ENCODE measurements at regions not wholly inside any gene's neighbourhood (a gene's known extent, or its start where the extent isn't known, plus 50 kb on each side); places are given as distances from the start of the nearest gene placed in this dataset.
"Not testable (repeated sequence)": the region's sequence is repeated elsewhere in the genome, so short reads cannot be mapped to it uniquely, and the experiment has no call there.

DNA sequence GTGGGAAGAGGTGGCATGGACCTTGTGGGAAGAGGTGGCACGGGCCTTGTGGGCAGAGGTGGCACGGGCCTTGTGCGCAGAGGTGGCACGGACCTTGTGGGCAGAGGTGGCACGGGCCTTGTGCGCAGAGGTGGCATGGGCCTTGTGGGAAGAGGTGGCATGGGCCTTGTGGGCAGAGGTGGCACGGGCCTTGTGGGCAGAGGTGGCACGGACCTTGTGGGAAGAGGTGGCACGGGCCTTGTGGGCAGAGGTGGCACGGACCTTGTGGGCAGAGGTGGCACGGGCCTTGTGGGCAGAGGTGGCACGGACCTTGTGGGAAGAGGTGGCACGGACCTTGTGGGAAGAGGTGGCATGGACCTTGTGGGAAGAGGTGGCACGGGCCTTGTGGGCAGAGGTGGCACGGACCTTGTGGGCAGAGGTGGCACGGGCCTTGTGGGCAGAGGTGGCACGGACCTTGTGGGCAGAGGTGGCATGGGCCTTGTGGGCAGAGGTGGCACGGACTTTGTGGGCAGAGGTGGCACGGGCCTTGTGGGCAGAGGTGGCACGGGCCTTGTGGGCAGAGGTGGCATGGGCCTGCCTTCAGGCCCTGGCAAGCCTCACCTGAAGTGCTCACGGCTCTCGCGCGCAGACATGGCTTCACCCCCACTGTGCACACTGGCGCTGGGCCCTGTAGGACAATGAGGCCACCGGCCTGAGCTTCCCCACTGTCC lies 403.5 kb downstream of the THBS2 start:
- TF ChIP-seq, protein P1, sequence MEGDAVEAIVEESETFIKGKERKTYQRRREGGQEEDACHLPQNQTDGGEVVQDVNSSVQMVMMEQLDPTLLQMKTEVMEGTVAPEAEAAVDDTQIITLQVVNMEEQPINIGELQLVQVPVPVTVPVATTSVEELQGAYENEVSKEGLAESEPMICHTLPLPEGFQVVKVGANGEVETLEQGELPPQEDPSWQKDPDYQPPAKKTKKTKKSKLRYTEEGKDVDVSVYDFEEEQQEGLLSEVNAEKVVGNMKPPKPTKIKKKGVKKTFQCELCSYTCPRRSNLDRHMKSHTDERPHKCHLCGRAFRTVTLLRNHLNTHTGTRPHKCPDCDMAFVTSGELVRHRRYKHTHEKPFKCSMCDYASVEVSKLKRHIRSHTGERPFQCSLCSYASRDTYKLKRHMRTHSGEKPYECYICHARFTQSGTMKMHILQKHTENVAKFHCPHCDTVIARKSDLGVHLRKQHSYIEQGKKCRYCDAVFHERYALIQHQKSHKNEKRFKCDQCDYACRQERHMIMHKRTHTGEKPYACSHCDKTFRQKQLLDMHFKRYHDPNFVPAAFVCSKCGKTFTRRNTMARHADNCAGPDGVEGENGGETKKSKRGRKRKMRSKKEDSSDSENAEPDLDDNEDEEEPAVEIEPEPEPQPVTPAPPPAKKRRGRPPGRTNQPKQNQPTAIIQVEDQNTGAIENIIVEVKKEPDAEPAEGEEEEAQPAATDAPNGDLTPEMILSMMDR (IDR thresholded peaks at IDR 0.05; ENCODE audit: borderline replicate concordance, extremely low read depth, low read length, poor library complexity, severe bottlenecking) = not testable (repeated sequence)
- not testable (repeated sequence) for TF ChIP-seq EZH2 (IDR thresholded peaks at IDR 0.05; ENCODE audit: borderline replicate concordance, low read depth, low read length, severe bottlenecking)
